GM23248 (cell line): ENCODE measurements at regions not wholly inside any gene's neighbourhood (a gene's known extent, or its start where the extent isn't known, plus 50 kb on each side); places are given as distances from the start of the nearest gene placed in this dataset.

Experiments
- DNase-seq: peaks from one replicate; pipeline ENCODE4 v3.0.0-alpha.2; 2015
- H2AFZ ChIP-seq: fragments of 200-600 bp; sonication (generic); 2 replicates; pipeline ENCODE4 v1.6.1; 2016; ENCODE audit warnings: antibody characterized with exemption
- H3F3A ChIP-seq: fragments of 200-600 bp; sonication (generic); 2 replicates; pipeline ENCODE4 v1.6.1; 2016; ENCODE audit warnings: mild to moderate bottlenecking, antibody characterized with exemption, mixed run types; ENCODE audit not compliant: insufficient read depth
- H3K27ac ChIP-seq: fragments of 200-600 bp; sonication (generic); 2 replicates; pipeline ENCODE4 v1.5.1; 2016; ENCODE audit warnings: mild to moderate bottlenecking
- H3K27me3 ChIP-seq: fragments of 200-600 bp; sonication (generic); replicated peaks from 2 replicates; pipeline ENCODE4 v1.6.1; 2016; ENCODE audit warnings: mild to moderate bottlenecking; ENCODE audit not compliant: insufficient read depth
- H3K36me3 ChIP-seq: fragments of 200-600 bp; sonication (generic); 2 replicates; pipeline ENCODE4 v1.6.1; 2016; ENCODE audit warnings: low read depth, mild to moderate bottlenecking
- H3K4me1 ChIP-seq: fragments of 200-600 bp; sonication (generic); 2 replicates; pipeline ENCODE4 v1.6.1; 2016; ENCODE audit warnings: mild to moderate bottlenecking; ENCODE audit not compliant: insufficient read depth
- H3K4me2 ChIP-seq: fragments of 200-600 bp; sonication (generic); one replicate; pipeline ENCODE4 v1.6.1; 2016; ENCODE audit warnings: mild to moderate bottlenecking; ENCODE audit not compliant: unreplicated experiment
- H3K4me3 ChIP-seq: fragments of 200-600 bp; sonication (generic); 2 replicates; pipeline ENCODE4 v1.5.1; 2016; ENCODE audit warnings: mild to moderate bottlenecking
- H3K79me2 ChIP-seq: fragments of 200-600 bp; sonication (generic); 2 replicates; pipeline ENCODE4 v1.6.1; 2016; ENCODE audit warnings: mild to moderate bottlenecking; ENCODE audit not compliant: insufficient read depth
- H3K9ac ChIP-seq: fragments of 200-600 bp; sonication (generic); 2 replicates; pipeline ENCODE4 v1.6.1; 2016; ENCODE audit warnings: mild to moderate bottlenecking
- H3K9me2 ChIP-seq: fragments of 200-600 bp; sonication (generic); 2 replicates; pipeline ENCODE4 v1.6.1; 2016; ENCODE audit warnings: mixed run types, mild to moderate bottlenecking, moderate library complexity; ENCODE audit not compliant: insufficient read depth
- H3K9me3 ChIP-seq: fragments of 200-600 bp; sonication (generic); one replicate; pipeline ENCODE4 v1.6.1; 2017; ENCODE audit warnings: low read depth
- H4K20me1 ChIP-seq: fragments of 200-600 bp; sonication (generic); 2 replicates; pipeline ENCODE4 v1.6.0; 2016; ENCODE audit not compliant: insufficient read depth
- EZH2 ChIP-seq: fragments of 200-600 bp; sonication (generic); IDR thresholded peaks from 2 replicates; pipeline ENCODE4 v1.6.1; 2018; ENCODE audit warnings: antibody characterized with exemption, mild to moderate bottlenecking; ENCODE audit not compliant: insufficient read depth, poor library complexity, severe bottlenecking
- EZH2phosphoT487 ChIP-seq: fragments of 200-600 bp; sonication (generic); IDR thresholded peaks from 2 replicates; pipeline ENCODE4 v1.6.1; 2018; ENCODE audit warnings: antibody characterized with exemption, moderate library complexity, mild to moderate bottlenecking, low read depth; ENCODE audit not compliant: insufficient read depth
- WGBS, 2 experiments: methylation state at CpG; one replicate each; pipeline ENCODE4 v1.1.6; 2015 to 2017; ENCODE audit warnings: low lambda C conversion rate in 2 of 2, low coverage in 1 of 2; ENCODE audit errors: missing lambda C conversion rate in 2 of 2; 5-methylcytosine and 5-hydroxymethylcytosine counted together
- in situ Hi-C: fragments of 300-500 bp; cut with MboI; formaldehyde crosslinking; loops from 2 replicates; pipeline ENCODE4 v1.15.0; 2020

DNA sequence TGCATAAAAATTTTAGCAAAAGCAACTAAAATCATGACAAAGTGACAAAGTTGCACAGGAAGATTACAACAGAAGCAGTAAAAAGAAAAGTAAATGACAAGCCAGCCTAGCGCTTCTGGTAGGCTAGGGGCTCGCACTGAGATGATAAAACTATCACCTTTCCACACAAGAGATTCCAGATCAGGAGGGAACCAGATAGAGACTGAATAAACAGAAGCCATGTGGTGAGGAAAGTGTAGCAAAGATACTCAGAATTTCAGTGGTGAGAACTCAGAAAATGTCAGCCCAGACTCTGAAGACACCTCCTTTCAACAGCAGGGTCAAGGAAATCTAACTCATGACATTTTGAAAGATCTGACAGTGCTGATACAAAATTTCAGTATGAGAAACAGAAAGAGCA is 77.4 kb upstream of the DNAJC10 start:
- peak overlapping the region; percentile 24; the same call in 1 of the 2 replicates for H2AFZ ChIP-seq

DNA sequence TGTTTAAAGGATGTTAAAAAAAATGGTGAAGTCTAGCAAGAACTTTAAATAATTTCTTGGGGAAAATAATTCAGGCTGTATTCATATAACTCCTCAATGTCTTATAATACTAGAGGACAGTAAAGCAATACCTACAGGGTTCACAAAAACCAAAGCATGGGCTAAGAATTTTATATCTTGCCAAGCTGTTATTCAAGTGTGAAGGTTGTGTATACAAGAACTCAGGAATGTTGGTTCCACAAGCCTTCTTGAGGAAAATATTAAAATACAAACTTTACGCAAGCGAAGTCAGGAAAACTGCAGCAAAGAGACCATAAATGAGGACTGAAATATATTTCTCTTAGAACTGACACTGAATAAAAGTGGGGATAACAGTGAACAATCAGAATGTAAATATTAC is 76.1 kb upstream of the DNAJC10 start:
- TF ChIP-seq EZH2phosphoT487 (no peak), EZH2 (no peak)
- H3K4me1 ChIP-seq = no peaks in the 10 kb centered on the region
- no peaks in the 10 kb centered on the region for H3K36me3 ChIP-seq
- no peaks in the 10 kb centered on the region for H3K9me2 ChIP-seq
- no peaks in the 10 kb centered on the region for H3F3A ChIP-seq
- H3K4me3 ChIP-seq = no peak overlapping the region
- no peaks in the 10 kb centered on the region for H3K27me3 ChIP-seq
- H4K20me1 ChIP-seq = no peaks in the 10 kb centered on the region
- no peaks in the 10 kb centered on the region for H3K79me2 ChIP-seq
- DNase-seq = no peak
- H3K9me3 ChIP-seq = no peaks in the 10 kb centered on the region
- H3K27ac ChIP-seq = no peak overlapping the region
- H2AFZ ChIP-seq = no peak overlapping the region
- in situ Hi-C loops = no loop called here
- WGBS, 2 experiments = 99 to 100% methylated on average over 2 of the region's 2 CpGs
- H3K4me2 ChIP-seq = no peak overlapping the region
- no peak overlapping the region for H3K9ac ChIP-seq

More for the DNA sequence above, 77.4 kb upstream of the DNAJC10 start:
- no peaks in the 10 kb centered on the region for H3K36me3 ChIP-seq
- no peaks in the 10 kb centered on the region for H3K9me2 ChIP-seq
- H3K9ac ChIP-seq = no peak overlapping the region
- no peak overlapping the region for H3K4me3 ChIP-seq
- no peaks in the 10 kb centered on the region for H3K9me3 ChIP-seq
- H3K27ac ChIP-seq = no peak overlapping the region
- no peaks in the 10 kb centered on the region for H3K4me1 ChIP-seq
- in situ Hi-C loops = no loop called here
- H3K27me3 ChIP-seq = no peaks in the 10 kb centered on the region
- TF ChIP-seq EZH2phosphoT487 (no peak), EZH2 (no peak)
- DNase-seq = no peak
- H3K4me2 ChIP-seq = no peak overlapping the region
- no peaks in the 10 kb centered on the region for H4K20me1 ChIP-seq
- no peaks in the 10 kb centered on the region for H3K79me2 ChIP-seq
- H3F3A ChIP-seq = no peaks in the 10 kb centered on the region
- 98% methylated on average over 2 of the region's 2 CpGs for WGBS, 2 experiments

DNA sequence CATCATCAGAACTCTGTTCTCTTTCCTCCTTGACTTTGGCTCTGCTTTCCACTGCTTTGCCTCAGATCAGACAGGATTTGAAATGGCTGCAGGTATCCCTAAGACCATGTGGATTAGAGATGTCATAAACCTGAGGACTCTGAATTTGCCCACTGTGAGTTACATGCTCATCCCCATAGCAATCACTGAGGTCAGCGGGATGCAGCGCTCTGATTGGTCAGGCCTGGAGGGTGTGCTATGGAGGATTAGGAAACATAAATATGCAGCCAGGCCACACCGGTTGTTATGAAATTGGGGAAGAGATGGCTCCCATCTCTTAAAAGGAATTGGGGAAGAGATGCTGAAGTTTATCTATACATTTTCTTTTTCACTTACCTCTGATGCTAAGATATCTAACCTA is 73.7 kb upstream of the DNAJC10 start:
- Histone ChIP-seq H3K9me3 (no peaks in the 10 kb centered on the region), H3K4me3 (no peak overlapping the region), H4K20me1 (no peaks in the 10 kb centered on the region), H3K36me3 (no peaks in the 10 kb centered on the region), H3F3A (no peaks in the 10 kb centered on the region), H2AFZ (peak overlapping the region; percentile 17; the same call in 1 of the 2 replicates), H3K9ac (no peak overlapping the region), H3K27ac (no peak overlapping the region), H3K27me3 (no peaks in the 10 kb centered on the region), H3K79me2 (no peaks in the 10 kb centered on the region), H3K4me1 (no peaks in the 10 kb centered on the region), H3K4me2 (no peak overlapping the region), H3K9me2 (no peaks in the 10 kb centered on the region)
- in situ Hi-C loops = no loop called here
- WGBS, 2 experiments = 59 to 61% methylated on average over 3 of the region's 3 CpGs
- peak; percentile 50 for DNase-seq
- no peak for TF ChIP-seq EZH2

DNA sequence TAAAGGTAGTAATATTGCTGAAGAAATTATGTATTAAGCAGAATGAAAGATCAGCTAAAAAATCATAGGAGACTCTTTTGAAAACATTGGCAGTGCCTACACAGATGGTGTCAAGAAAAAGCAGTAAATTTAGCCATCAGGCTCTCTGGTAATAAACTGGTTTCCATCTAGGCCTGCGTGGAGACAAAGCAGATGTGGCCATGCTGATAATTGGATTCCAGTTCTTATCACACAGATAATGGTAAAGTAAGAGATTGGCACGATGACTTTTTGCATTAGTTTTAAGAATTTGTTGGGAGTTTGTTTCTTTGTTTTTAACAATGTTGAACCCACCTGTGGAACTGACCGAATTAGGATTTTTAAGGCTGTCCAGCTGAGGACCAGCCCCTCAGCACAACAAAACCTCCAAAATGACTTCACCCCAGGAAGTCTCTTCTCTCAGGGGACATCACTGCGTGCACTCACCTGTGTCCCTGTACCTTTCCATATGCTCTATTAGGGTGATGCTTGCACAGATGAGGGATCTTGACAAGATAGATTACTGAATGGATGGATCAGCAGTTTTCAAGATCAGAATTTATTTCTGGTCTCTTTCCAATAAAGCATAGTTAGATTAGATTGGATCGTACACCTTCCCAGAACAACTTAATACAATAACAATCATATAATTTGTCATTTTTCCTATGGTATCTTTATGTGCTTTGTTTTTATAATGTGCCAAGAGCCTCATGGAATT is 69.1 kb upstream of the DNAJC10 start:
- Histone ChIP-seq H3K27ac (no peak overlapping the region), H3K9ac (no peak overlapping the region), H3K4me1 (0 out of 2 replicates have a peak, but pooled peaks cover 5% of the 10 kb centered on the region), H3K9me3 (no peaks in the 10 kb centered on the region), H3F3A (no peaks in the 10 kb centered on the region), H2AFZ (no peak overlapping the region), H3K36me3 (no peaks in the 10 kb centered on the region), H3K79me2 (no peaks in the 10 kb centered on the region), H3K27me3 (no peaks in the 10 kb centered on the region), H3K9me2 (no peaks in the 10 kb centered on the region), H3K4me2 (no peak overlapping the region), H4K20me1 (no peaks in the 10 kb centered on the region), H3K4me3 (no peak overlapping the region)
- 89 to 90% methylated on average over 5 of the region's 5 CpGs for WGBS, 2 experiments
- in situ Hi-C loops = no loop called here
- TF ChIP-seq EZH2 (no peak), EZH2phosphoT487 (no peak)
- no peak for DNase-seq

DNA sequence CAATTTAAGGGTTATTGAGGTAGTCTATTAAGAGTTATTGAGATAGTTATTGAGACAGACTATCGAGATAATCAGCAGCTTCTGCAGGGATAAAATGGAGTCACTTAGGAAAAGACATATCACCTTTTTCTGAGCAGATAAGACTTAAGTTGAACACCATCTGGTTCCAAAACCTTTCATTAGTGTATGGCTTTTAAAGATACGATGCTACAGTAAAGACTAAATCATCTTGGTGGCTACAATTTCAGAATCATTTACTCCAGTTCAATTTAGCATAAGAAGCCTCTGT is 68.6 kb upstream of the DNAJC10 start:
- Histone ChIP-seq H3K27ac (no peak overlapping the region), H3K4me2 (no peak overlapping the region), H4K20me1 (no peaks in the 10 kb centered on the region), H3K27me3 (no peaks in the 10 kb centered on the region), H3K9me2 (no peaks in the 10 kb centered on the region), H2AFZ (no peak overlapping the region), H3K4me3 (no peak overlapping the region), H3F3A (no peaks in the 10 kb centered on the region), H3K4me1 (0 out of 2 replicates have a peak, but pooled peaks cover 5% of the 10 kb centered on the region), H3K36me3 (no peaks in the 10 kb centered on the region), H3K9ac (no peak overlapping the region), H3K9me3 (no peaks in the 10 kb centered on the region), H3K79me2 (no peaks in the 10 kb centered on the region)
- in situ Hi-C loops = no loop called here
- WGBS, 2 experiments = 95 to 96% methylated on average over 2 of the region's 2 CpGs
- no peak for TF ChIP-seq EZH2phosphoT487
- TF ChIP-seq EZH2 = no peak
- no peak for DNase-seq
